Dedifferentiated amniotic fluid mesenchymal stem cell (primary cell): ENCODE measurements at regions not wholly inside any gene's neighbourhood (a gene's known extent, or its start where the extent isn't known, plus 50 kb on each side); places are given as distances from the start of the nearest gene placed in this dataset.

Experiments
- DNase-seq: peaks from one replicate; pipeline ENCODE4 v3.0.0-alpha.2; 2016; ENCODE audit errors: extremely low spot score

DNA sequence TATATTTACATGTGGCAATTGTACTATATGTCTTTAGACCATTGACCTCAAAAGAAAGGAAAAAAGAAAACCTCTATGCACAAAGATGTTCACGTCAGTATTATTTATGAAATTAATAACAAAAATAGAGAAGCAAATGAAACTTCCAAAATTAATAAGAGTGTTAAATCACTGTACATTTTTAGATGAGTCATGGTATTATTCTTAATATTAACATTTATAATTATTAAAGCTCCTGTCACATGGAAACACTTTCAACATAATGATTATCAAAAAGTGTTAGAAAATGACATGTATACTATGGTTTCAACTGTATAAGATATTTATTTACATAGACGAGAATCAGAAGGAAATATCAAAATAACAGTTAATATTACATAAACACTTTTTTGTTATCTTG lies 324.9 kb upstream of the RUNX1 start:
- no peak for DNase-seq

GRCh38 chr21:35372201-35372600 lies 323.1 kb upstream of the RUNX1 start:
- no peak for DNase-seq

- DNase-seq: no peak
These were observed 321.6 kb upstream of the RUNX1 start for GRCh38 chr21:35370671-35371070.

GRCh38 chr21:35370071-35370470 lies 321.0 kb upstream of the RUNX1 start:
- no peak for DNase-seq

DNA sequence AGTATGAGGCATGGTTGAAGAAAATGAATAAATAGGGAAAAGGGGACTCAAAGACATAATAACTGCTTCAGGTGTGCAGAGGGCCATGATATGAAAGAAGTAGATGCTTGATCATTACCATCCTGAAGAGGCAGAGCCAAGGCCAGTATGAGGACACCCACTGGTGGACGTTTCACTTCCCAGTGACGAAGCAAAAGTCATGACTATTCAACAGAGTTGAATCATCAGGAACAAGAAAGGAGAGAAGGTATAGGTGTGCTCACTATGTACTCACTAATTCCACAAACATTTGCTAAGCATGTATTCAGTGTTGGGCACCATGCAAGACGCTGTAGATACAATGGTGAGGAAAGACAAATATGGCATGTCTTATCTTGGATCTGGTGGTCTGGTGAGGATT lies 319.2 kb upstream of the RUNX1 start:
- no peak for DNase-seq

DNA sequence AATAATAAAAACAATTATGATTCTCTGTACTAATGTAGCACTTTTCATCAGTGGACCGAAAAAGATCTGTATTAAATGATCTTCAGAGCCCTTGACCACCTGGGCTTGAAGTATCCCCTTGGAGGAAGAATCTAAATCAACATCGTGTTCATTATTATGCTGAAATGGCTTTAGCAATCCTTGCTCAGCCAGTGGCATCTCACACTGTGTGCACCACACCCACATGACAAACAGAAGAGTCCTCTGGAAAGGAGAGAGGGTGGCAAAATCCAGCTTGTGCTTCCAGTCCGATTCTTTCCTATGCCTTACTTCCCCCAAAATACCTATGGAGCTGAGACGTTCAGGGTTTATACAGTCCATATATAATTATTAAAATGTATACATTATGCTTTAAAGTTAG lies 318.5 kb upstream of the RUNX1 start:
- DNase-seq: no peak

- peak; percentile 87 for DNase-seq
These were observed 317.4 kb upstream of the RUNX1 start for GRCh38 chr21:35366394-35367080.

DNA sequence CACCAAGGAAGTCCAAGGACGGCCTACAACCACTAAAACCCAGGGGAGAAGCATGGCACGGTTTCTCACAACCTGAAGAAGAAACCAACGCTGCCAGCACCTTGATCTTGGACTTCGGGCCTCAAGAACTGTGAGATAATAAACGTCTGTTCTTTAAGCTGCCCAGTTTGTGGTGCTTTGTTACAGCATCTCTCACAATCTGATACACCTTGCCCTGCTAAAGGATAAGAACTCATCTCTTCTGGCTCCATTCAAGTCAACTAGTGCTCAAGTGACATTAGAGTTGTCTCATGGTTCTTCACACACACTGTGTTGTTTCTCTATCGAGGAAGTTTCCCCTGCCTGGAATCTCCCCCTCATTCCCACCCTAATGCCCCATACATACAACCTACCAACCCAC lies 314.4 kb upstream of the RUNX1 start:
- no peak for DNase-seq

DNA sequence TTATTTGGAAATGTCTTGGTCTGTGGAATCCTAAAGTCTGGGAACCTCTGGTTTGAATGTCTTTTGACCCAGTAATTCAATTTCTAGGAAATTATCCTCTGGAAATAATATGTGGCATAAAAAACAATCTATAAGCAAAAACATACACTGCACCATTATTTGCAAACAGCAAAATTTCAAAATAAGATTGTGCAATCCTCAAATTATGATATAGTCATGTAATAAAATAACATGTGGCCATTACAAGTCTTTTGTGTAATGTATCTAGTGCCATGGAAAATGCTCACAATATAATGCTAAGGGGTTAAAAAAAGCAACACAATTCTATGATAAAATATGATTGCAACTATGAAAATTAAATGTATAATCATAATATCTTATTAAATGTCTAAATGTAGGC lies 312.9 kb upstream of the RUNX1 start:
- no peak for DNase-seq

GRCh38 chr21:35360870-35361570 lies 311.9 kb upstream of the RUNX1 start:
- DNase-seq: no peak

GRCh38 chr21:35359076-35359475 lies 310.0 kb upstream of the RUNX1 start:
- no peak for DNase-seq

DNA sequence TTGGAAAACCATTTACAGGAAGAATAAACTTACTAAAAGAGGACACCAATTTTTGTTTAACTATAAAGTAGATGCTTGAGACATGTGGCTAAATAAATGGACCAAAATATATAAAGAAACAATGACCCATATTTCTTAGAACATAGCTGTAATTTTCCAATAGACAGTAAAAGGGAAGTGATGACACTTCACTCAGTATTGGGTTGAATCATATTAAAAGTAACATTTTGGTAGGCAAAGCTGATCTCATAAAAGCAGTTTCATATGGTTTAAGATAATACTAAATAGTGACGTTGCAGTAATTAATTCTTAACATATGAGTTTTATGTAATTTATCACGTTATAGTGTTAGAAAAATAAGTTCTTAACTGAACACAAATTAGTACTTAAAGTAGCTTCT lies 308.9 kb upstream of the RUNX1 start:
- no peak for DNase-seq

DNA sequence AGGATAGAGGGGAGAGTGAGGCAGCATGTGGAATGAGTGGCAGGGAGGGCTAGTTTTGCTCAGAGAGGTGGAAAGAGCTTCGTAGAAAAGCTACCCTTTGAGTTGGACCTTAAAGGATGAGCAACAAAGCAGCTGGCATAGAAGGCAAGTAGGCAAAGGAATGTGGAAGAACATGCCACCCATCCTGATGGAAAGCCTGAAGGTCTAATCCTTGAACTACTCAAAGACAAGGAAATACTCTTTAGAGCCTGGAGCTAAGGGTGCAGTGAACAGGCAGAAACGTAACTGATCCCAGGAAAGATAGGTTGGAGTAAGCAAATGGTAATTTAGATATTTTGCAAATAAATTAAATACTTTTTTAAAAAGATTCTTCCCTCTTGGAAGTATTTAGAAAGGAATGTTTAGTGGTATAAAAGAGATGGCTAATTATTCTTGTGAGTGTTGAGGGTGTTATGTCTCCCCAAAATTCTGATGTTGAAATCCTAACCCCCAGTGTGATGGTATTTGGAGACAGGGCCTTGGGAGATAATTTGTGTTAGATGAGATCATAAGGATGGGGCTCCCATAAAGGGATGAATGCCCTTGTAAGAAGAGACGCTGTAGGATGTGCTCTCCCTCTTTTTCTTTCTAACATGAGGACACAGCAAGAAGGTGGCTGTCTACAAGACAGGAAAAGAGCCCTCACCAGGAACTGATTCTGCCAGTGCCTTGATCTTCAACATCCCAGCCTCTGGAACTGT lies 308.1 kb upstream of the RUNX1 start:
- no peak for DNase-seq

DNA sequence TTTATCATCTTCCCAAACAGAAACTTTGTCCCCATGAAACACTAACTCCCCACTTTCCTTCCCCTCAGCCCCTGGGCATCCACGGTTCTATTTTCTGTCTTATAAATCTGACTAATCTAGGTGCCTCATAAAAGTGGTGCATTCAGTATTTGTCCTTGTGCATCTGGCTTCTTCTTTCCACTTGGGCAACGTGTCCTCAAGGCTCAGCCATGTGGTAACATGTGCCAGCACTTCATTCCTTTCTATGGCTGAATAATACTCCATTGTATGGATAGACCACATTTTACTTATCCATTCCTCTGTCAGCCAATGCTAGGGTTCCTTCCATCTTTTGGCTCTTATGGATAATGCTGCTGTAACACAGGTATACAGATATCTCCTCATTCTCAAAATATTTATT lies 305.0 kb upstream of the RUNX1 start:
- no peak for DNase-seq

DNA sequence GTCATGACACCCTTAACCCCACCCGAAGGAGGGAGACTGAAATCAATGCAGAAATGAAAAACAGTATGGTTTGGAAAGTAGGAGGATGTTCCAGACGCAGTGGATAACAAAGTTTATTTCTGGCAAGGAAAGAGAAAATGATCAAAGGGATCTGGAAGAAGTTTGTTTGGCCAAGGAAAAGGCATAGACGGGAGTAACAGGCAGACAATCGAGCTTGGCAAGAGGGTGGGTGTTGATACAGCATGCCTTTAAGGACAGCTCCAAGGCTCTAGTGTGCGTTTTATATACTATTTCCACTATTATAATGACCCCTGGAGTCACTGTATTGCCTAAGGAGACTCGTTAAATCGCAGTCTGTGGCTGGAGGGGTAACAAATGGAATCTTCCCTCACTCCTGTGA lies 303.7 kb upstream of the RUNX1 start:
- DNase-seq: no peak

DNA sequence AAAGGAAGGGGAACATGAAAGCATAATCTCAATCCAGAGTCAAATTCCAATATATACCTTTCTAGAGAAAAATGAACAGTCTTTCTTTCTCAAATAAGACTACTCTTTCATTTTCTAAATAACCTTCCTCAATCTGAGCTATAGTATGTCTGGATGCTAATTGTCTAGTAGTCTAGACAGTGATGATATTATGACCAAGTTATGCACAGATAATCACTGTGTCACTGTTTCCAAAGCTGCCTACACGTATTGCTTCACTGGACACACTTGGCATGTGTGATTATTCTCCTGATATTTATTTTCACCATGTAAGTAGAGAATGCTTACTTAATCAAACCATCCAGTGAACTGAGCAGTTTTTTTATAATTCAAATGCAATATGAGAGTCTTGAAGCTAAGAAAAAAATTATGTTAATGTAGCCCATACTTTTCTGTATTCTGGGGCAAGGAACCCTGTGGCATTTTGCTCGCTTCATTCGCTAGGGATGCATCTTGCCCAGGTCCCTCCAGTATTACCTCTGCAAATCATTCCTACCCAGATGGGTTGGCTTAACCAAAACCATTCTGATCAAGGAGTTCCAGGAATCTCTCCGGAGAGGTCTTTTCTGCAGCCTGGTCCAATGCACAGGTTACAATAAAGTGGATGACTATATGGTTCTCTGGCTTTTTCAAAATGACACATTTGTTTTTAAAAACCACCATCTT lies 303.1 kb upstream of the RUNX1 start:
- peak; percentile 66 for DNase-seq

- no peak for DNase-seq
These were observed 302.3 kb upstream of the RUNX1 start for GRCh38 chr21:35351434-35351833.

DNA sequence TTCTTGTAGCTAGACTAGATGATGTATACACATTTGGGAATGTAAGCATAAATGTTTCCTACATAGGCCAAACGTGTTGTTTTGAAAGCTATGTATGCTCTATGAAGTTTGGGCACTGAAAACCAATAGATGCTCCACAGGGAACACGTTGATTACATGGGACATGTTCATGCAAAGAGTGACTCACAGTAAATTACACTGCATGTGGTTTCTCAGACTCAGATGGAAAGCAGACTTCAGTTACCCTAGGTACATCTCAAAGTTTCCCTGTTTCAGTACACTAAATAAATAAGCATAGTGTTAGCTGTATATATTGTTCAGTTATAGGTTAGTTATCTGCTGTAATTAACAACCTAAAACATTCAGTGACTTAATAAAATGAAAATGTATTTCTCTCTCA lies 301.9 kb upstream of the RUNX1 start:
- no peak for DNase-seq

- DNase-seq: peak; percentile 25
These were observed 300.4 kb upstream of the RUNX1 start for GRCh38 chr21:35349376-35350080.

GRCh38 chr21:35348686-35349085 lies 299.6 kb upstream of the RUNX1 start:
- no peak for DNase-seq

- DNase-seq: no peak
These were observed 297.6 kb upstream of the RUNX1 start for GRCh38 chr21:35346697-35347096.

DNA sequence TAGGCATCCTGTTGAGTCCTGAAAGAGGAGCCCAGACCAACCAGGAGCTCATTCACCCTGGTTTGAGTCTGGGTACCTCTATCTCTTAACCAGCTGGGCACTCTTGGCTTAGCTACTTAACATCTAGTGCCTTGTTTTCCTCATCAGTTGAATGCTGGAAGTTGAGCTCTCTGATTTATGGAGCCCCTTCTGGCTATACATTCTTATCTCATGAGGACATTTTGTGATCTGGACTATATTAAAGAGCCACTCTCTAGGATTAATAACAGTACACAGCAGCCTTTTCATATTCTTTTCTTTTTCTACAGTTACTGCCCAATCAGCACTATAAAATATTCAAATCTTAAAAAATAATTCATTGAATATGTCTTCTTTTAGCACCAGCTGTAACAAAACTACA lies 296.9 kb upstream of the RUNX1 start:
- no peak for DNase-seq
